GM19467 (cell line): ENCODE measurements at regions not wholly inside any gene's neighbourhood (a gene's known extent, or its start where the extent isn't known, plus 50 kb on each side); places are given as distances from the start of the nearest gene placed in this dataset.
"Not testable (repeated sequence)": the region's sequence is repeated elsewhere in the genome, so short reads cannot be mapped to it uniquely, and the experiment has no call there.

ENCODE experiments used
- ATAC-seq: cut with Tn5 transposase; IDR thresholded peaks from one replicate; pipeline ENCODE4 v1.9.1; 2021; ENCODE audit warnings: mild to moderate bottlenecking, moderate library complexity; ENCODE audit not compliant: unreplicated experiment

DNA sequence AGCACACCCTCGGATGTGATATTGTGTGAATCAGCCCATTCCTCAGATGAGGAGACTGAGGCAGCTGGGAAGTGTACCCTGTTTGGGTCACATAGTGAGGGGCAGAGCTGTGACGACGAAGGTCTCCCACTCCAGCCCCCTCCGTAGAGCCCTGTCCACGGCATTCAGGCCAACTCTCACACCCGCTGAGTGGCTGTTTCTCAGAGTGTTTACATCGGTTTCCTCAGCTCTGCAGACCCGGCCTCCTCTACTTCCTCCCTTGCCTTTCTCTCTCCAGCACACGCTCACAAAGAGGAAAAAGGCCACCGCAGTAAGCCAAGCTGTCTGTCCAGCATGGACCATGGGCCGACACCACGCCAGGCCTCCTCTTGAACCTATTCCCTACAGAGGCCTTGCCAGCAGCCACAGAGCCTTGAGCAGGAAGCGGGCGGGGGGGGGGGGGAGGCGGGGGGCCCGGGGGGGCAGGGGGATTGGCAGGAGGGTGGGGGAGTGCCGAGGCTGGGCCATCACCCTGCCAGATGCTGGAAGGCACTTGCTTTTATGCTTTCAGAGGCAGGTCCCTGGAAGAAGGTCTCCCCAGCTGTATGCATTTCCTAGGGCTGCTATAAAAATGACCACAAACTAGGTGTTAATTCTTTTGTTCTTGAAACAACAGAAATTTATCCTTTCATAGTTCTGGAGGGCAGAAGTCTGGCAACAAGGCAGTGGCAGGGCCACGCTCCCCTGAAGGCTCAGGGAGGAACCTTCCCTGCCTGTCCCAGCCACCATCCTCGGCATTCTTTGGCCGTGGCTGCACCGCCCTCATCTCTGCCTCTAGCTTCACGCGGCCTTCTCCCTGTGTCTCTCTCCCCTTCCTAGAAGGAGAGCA, 178.4 kb downstream of the PSMG1 start:
- ATAC-seq: no peak

DNA sequence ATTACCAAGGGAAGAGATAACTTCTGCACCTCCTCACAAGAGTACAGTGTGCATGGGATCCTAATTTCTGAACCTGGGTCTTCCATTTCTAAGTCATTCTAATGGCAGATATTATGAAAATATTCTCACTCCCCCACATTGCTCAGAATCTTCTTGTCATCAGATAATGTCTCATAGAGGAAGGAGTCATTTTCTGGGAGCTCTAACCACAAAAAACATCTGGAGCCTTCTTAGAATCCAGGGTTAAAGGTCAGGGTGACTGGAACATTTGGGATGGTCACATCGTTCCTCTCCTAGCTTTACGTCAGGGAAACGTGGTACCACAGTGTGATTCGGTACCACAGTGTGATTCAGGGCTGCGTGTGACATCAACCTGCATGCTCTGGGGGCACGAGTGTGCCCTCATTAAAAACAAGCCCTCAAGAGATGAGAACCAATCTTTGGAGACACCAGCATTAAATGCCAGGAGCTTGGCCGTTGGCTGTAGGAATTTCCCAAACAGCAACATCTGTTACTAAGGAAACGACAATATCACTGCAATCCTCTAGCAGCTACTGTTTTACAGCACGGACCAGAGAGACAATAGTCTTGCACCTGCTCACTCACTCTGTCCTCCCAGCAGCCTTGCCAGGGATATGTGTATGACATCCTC, 179.1 kb downstream of the PSMG1 start:
- ATAC-seq: no peak

DNA sequence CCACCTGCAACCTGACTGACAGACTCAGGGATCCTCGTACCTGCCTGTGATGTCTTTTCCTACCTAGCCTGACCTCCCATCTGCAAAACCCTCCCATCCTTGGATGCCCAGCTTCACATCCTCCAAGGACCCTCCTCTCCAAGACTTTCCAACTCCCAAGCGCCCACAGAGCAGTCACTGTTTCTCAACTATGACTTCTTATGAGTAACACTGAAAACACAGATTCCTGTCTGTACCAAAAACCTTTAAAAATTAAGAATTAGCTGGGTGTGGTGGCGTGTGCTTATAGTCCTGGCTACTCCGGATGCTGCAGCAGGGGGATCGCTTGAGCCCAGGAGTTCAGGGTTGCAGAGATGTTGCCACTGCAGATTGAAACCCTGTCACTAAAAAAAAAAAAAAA, 181.9 kb downstream of the PSMG1 start:
- no peak for ATAC-seq

DNA sequence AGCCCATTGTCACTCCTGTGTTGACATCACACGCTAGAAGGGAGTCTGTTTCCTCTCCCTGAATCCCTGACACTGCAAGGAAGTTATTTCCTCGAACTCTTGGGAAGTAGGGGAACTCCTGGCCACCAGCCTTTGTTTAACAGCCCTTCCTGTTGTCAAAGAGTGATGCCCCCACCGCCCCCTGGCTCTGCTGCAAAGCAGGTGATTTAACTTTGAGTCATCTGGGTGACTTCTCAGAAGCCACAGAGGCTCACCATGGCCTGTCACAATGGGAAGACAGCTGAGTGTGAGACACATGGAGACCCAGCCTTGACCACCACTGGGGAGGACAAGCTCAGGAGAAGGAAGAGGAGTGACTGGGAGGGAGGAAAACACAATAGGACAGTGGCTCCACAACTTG, 182.8 kb downstream of the PSMG1 start:
- ATAC-seq: no peak

DNA sequence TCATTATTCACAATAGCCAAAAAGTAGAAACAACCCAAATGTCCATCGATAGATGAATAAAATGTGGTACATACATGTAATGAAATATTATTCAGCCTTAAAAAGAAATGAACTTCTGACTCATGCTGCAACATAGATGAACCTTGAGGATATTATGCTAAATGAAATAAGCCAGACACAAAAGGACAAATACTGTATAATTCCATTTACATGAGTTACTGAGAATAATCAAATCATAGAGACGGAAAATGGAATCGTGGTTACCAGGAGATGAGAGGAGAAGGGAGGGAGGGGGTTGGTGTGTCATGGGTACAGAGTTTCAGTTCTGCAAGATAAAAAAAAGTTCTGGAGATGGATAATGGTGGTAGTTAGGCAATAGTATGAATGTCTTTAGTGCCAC, 184.1 kb downstream of the PSMG1 start:
- no peak for ATAC-seq

DNA sequence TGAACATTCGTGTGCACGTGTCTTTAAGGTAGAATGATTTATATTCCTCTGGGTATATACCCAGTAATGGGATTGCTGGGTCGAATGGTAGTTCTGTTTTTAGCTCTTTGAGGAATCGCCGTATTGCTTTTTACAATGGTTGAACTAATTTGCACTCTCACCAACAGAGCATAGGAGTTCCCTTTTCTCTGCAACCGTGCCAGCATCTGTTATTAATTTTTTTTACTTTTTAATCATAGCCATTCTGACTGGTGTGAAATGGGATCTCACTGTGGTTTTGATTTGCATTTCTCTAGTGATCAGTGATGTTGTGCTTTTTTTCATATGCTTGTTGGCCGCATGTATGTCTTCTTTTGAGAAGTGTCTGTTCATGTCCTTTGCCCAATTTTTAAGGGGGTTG, 185.0 kb downstream of the PSMG1 start:
- ATAC-seq: not testable (repeated sequence)

DNA sequence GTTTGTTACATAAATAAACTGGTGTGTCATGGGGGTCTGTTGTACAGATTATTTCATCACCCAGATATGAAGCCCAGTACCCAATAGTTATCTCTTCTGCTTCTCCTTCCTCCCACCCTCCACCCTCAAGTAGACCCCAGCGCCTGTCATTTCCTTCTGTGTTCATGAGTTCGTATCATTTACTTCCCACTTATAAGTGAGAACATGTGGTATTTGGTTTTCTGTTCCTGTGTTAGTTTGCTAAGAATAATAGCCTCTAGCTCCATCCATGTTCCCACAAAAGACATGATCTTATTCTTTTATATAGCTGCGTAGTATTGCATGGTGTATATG, 185.4 kb downstream of the PSMG1 start:
- ATAC-seq: not testable (repeated sequence)

DNA sequence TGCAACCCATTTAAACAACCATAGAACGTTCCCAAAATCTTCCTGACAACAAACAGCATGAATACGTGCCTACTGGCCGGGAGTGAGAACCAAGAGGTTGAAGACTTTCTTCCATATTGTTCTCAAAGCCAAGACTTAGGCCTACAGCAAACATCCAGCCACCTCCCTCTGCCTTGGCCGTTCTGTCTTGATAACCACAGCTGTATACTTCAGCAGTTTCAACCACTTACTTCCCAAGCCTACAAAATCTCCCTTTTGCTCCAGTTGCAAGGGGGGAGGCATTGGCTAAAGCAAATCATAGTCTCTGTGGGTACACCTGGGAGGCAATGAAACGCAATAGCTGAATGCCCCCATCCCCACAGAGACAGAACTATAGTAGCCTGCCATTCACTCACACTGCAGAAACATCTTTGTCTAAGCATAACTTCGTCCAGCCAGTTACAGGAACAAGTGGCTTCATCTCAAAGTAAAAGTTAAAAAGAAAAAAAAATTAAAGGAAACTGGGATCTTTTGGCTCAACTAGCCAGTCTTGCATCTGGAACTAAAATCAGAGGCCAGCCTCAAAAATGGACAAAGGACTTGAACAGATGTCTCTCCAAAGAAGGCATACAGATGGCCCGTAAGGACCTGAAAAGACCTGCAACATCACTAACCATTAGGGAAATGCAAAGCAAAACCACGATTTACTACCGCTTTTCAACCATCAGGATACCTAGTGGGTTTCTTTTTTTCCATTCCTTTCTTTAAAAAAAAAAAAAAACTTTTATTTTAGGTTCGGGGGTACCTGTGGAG, 186.0 kb downstream of the PSMG1 start:
- no peak for ATAC-seq

DNA sequence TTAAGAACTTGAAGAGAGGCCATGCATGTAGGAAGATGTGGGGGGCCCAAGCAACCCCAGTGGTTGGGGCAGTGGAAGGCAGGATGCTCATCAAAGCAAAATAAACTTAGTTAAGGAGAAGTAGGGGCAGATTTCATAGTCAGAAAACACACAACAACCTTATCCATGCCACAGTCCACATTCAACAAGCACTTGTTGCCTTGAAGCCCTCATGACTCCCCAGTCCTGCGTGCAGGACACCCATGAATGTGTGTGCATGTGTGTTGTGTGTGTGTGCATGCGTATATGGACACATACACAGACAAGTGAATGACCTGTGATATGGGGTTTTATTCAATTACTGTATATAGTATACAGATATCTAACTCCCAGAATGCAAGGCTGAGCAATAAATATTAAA, 186.9 kb downstream of the PSMG1 start:
- ATAC-seq: no peak

DNA sequence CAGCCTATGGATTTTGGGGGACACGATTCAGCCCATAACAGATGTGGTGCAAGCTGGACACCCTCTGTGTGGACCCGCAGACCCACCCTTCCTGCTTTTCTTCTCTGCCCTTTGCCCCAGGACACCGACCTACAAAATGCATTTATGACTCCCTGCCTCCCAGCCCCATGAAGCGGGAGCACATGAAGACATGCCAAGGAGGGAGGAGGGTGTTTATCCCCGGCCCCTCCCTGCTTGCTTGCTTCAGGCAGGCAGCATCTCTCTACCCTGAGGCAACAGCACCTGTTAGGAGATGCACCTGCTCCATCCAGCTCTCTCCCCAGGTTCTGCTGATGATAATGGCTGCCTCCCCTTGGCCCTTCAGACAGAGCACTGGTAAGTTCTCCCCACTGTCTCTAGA, 187.5 kb downstream of the PSMG1 start:
- no peak for ATAC-seq

DNA sequence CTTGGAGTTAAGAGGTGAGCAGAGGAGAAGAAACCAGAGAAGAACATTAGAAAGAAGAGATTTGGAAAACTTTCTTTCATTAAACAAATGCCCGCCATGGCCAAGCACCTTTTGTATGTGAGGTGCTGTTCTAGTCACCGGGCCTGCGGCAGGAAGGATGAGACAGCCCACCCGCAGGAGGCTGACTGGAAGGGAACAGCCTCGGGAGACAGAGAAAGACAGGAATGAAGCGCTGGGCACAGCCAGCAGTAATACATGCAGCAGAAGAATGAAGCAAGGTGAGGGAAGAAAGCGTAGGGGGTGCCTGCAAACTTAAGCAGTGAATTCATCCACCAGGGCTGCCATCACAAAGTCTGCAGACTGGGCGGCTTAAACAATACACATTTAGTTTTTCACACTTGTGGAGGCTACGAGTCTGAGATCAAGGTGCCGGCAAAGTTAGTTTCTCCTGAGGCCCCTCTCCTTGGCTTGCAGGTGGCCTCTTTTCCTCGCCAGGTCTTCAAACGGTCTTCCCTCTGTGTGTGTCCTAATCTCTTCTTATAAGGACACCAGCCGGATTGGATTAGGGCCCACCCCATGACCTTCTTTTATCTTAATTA, 188.1 kb downstream of the PSMG1 start:
- ATAC-seq: no peak

DNA sequence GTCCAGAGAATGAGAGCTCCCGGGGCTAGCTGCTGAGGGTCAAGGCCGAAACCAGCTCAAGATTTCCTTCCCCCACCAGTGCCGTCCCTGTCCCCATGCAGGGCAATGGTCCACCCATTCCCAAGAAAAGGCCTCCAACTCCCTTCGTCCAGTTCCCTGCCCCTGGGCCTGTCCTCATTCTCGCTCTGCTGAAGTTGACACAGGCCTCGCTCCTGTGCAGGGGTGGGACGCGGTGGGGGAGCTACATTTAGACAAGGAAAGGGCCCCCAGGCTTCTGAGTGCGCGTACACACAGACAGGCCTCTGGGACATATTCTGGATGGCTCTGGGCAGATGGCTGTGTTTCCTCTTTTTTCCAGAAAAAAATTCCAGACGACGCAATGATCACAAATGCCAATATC, 188.3 kb downstream of the ETS2 start:
- ATAC-seq: no peak

DNA sequence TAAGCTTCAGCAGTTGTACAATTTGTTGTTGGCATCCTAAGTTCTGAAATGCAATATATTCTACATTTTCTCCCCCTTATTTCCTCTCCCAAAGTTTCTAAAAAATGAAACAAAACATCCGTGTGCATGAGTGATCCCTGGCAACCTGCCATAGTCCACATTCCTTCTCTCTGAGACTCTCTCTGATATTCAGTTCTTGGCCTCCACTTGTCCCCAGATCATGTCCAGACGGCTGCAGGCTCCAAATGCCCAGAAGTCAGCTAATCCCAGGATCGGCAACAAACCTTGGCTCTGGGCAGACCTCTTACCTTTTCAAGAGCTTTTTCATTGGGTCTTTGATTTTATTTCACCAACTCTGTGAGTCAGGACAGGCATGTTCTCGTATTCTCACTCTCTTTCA, 187.8 kb downstream of the ETS2 start:
- no peak for ATAC-seq

DNA sequence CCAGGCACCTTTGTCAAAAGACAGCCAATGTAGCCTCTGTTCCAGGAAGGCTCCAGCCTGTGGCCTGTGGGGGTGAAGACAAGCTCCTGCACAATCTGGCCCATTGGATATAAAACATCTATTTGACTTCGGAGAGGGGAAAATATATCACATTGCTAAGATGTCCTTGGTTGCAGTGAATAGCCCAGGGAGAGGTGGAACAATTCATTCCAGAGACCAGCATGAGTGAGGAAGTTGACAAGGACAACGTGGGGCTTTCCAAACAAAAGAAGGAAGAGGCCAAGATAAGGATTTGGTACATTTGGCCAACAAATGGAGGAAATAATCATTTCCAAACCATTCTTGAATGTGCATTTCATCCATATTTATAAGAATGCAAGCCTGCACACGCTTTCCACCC, 187.0 kb downstream of the ETS2 start:
- no peak for ATAC-seq

DNA sequence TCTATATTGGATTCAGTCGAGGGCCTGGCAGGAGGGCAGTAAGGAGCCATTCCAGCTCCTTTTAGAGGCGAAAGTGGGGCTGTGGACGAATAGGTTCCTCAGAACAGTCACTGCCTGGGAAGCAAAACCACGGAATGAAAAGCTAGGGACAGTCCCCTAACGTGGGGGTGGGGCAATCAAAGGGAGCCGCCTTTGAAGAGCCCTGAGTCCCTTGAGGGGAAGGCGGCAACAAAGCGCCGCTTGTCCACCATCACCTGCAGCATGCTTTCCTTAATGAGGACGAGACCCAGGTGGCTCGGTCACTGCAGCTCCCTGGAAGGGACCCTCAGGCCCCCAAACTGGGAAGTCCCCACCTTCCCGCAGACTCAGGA, 184.7 kb downstream of the ETS2 start:
- ATAC-seq: no peak

DNA sequence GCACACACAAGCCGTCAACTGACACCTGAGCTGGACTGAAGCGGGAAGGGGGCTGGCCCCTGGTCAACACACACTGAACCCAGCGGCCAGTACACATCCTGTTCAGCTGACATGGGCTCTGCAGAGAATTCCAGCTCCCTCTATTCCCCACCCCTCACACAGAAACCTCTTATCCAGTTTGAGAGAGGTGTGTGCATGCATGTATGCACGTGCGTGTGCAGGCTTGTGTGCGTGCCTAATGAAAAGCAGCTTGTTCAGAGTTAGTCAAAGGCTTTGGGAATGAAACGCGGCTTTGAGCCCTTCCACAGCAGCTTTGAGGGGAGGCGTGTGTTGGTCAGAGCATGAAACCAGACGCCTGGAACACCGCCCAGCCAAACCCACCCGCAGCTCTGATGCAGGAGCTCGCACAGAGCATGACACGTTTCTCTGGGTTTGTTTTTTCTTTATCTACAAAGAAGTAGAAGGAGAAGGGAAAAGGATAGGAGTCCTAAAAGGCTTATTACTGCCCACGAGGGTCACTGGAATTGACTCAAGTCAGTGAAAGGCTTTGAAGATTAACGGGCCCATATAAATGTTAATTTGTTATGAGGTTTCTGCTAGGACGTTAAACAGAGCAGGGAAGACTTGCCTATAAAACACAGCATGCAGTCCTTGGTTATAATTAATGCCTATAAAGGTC, 184.2 kb downstream of the ETS2 start:
- no peak for ATAC-seq

DNA sequence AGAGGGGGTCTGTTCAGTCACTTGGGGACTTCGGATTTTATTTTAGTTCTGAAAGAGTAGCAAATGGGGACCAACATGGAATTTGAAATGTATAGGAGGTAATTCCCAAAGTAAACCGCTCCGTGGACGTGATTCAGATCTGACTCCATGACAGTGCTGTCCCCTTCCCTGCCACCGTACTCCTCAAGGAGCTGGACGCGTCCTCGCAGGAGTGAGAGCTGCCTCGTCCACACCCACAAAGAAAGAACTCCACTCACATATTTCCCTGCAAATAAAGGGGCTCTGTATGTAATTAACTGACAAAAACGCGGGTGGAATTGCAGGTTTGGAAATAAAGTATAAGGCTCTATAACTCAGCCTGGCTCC, 183.6 kb downstream of the ETS2 start:
- ATAC-seq: no peak

DNA sequence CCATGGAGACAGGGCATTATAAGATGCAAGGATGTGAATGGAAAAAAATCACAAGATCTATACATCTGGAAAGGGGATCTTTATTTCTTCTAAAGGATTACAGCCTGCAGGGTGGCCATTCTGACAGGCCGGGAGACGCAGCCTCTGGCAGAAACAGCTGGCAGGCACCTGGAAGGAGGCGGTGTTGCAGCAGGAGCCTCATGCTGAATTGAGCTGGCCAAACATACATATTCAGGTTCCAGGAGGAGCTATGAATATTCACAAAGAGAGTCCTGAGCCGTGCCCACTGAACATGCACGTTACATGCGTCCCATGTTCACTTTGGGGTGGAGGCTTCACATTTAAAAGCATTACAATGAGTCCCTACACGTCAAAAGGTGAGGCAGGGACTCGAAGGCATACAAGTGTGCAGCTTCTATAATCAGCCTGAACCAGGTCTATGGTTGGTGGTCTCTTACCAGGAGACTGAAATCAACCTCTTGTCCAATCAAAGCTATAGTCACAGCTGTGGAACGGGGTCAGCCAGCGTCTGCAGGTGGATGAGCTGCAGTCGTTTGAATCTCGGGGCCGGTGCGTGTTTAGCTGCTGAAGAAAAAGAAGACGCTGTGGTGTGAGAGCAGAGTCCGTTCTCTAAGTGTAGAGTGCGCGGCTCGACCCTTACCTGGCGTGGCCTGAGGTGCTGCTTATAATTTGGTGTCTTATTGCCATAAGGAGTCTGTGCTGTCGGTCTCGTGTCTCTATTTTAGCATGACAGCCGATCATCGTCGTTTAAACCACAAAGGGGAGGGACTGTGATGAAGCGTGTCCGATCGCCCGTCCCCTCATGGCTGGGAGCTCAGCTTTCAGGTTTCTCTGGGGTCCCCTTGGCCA, 183.0 kb downstream of the ETS2 start:
- no peak for ATAC-seq

DNA sequence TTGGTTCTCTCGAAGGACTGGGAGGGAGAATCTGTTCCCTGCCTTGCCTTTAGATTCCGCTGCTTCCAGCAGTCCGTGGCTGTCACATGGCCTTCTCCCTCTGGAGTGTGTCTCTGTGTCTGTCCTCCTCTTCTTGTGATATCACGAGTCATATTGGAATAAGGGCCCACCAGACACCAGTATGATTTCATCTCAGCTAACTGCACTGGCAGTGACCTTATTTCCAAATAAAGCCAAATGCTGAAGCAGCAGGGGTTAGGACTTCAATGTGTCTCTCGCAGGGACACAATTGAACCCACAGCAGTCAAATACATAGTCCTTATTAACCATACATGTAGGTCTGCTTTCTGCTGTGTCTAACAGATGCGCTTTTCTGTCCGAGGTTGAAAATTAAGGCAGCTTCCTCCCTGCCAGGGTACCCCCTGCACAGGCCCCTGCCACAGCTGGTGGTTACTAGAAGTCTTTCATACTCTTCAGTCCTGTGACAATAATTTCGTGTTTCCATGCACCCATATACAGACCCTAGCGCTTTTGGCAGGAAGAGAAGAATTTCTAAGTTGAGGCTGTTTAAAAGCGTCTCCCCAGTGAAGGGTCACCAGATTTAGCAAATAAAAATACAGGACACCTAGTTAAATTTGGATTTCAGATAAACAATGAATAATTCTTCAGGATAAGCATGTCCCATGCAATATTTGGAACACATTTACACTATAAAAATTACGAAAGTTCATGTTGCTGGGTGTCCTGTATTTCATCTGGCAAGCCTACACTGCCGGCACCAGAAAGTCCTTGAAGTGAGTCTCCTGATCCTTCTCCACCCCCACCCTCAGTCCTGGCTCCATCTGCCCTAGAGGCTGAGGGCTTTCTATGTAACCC, 182.1 kb downstream of the ETS2 start:
- ATAC-seq: no peak
